Stomach smooth muscle (tissue), 2 donors: ENCODE measurements at regions not wholly inside any gene's neighbourhood (a gene's known extent, or its start where the extent isn't known, plus 50 kb on each side); places are given as distances from the start of the nearest gene placed in this dataset.
"Not testable (repeated sequence)": the region's sequence is repeated elsewhere in the genome, so short reads cannot be mapped to it uniquely, and the experiment has no call there.

Experiments
- H3K27ac ChIP-seq: one replicate; pipeline ENCODE4 v1.7.0; 2013; ENCODE audit warnings: mild to moderate bottlenecking, low read length, inconsistent platforms
- H3K27me3 ChIP-seq, 2 donors: one replicate each; pipeline ENCODE4 v1.7.0; 2013; ENCODE audit warnings: low read length in 2 of 2; ENCODE audit not compliant: insufficient read depth in 2 of 2, control insufficient read depth in 1 of 2
- H3K36me3 ChIP-seq, 2 donors: one replicate each; pipeline ENCODE4 v1.7.0; 2013; ENCODE audit warnings: low read length in 2 of 2; ENCODE audit not compliant: control insufficient read depth in 2 of 2, insufficient read depth in 2 of 2
- H3K4me1 ChIP-seq: one replicate; pipeline ENCODE4 v1.7.0; 2013; ENCODE audit warnings: low read length; ENCODE audit not compliant: control insufficient read depth, insufficient read depth
- H3K4me3 ChIP-seq, 2 donors: one replicate each; pipeline ENCODE4 v1.7.0; 2013; ENCODE audit warnings: low read length in 2 of 2
- H3K9ac ChIP-seq, 2 donors: one replicate each; pipeline ENCODE4 v1.7.0; 2013; ENCODE audit warnings: low read length in 2 of 2, mild to moderate bottlenecking in 1 of 2
- H3K9me3 ChIP-seq, 2 donors: one replicate each; pipeline ENCODE4 v1.7.0; 2013; ENCODE audit warnings: low read length in 2 of 2; ENCODE audit not compliant: control insufficient read depth in 2 of 2
- donor health status: healthy.
- donor health status: Pancreatic carcinoma.

- no peaks in the 10 kb centered on the region for H3K27me3 ChIP-seq
- no peaks in the 10 kb centered on the region for H3K9me3 ChIP-seq
- H3K9ac ChIP-seq: peak overlapping the region in 1 of 2 donors; percentile 33
- H3K4me1 ChIP-seq: no peaks in the 10 kb centered on the region
- H3K36me3 ChIP-seq: no peaks in the 10 kb centered on the region
- no peak overlapping the region for H3K27ac ChIP-seq
- peak overlapping the region; percentile 32 to 54 for H3K4me3 ChIP-seq
Measured at GRCh38 chr1:166489356-166489669, 322.5 kb upstream of the FAM78B start.

GRCh38 chr1:166489670-166490436 lies 323.1 kb upstream of the FAM78B start:
- Histone ChIP-seq H3K9me3 (no peaks in the 10 kb centered on the region), H3K4me1 (no peaks in the 10 kb centered on the region), H3K36me3 (no peaks in the 10 kb centered on the region), H3K4me3 (peak overlapping the region; percentile 32 to 54), H3K27me3 (no peaks in the 10 kb centered on the region), H3K27ac (no peak overlapping the region), H3K9ac (peak overlapping the region in 1 of 2 donors; percentile 33)

GRCh38 chr1:166490437-166490991 lies 323.7 kb upstream of the FAM78B start:
- no peaks in the 10 kb centered on the region for H3K27me3 ChIP-seq
- H3K36me3 ChIP-seq: no peaks in the 10 kb centered on the region
- H3K9ac ChIP-seq: no peak overlapping the region
- H3K27ac ChIP-seq: no peak overlapping the region
- H3K4me1 ChIP-seq: no peaks in the 10 kb centered on the region
- H3K9me3 ChIP-seq: no peaks in the 10 kb centered on the region
- H3K4me3 ChIP-seq: peak overlapping the region in 1 of 2 donors; percentile 54

GRCh38 chr1:166493765-166494164 lies 327.0 kb upstream of the FAM78B start:
- H3K27me3 ChIP-seq, H3K9ac ChIP-seq, H3K4me3 ChIP-seq, H3K9me3 ChIP-seq, H3K36me3 ChIP-seq, H3K27ac ChIP-seq, H3K4me1 ChIP-seq: not testable (repeated sequence)

DNA sequence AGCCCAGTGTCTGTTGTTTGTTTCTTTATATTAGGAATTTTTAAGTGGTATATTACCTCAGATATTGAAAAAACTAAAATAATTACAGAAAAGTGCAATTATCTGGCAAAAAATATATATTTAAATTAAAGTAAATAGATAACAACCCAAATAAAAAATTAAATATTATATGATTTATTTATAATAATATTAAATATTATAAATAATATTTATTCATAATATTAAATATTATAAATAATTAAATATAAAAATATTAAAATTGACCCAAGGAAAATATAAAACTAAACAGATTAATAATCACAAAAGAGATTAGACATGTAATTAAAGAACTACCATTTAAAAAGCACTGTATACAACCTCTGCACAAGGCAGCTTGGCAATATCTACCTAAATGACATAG lies 331.9 kb upstream of the POGK start:
- Histone ChIP-seq H3K27me3 (no peaks in the 10 kb centered on the region), H3K4me1 (no peaks in the 10 kb centered on the region), H3K9ac (no peak overlapping the region)

DNA sequence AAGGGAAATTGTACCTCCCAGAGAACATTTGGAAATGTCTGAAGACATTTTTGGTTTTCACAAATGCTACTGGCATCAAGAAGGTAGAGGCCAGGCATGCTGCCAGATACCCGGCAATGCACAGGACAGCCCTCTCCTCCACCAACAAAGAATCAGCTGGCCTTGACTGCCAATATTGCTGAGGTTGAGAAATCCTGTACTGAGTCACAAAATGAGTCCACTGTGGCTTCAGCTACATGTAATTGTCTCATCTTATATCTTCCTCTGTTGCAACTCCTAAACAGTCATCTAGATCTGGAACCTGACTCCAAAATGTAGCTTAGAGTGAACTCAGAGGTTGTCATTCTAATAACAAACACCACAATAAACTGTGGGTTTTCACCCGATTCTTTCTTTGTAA lies 327.5 kb upstream of the POGK start:
- Histone ChIP-seq H3K4me1 (no peaks in the 10 kb centered on the region), H3K4me3 (no peak overlapping the region), H3K27ac (no peak overlapping the region), H3K9ac (no peak overlapping the region), H3K27me3 (no peaks in the 10 kb centered on the region), H3K9me3 (no peaks in the 10 kb centered on the region), H3K36me3 (no peaks in the 10 kb centered on the region)

More for the DNA sequence above, 331.9 kb upstream of the POGK start:
- Histone ChIP-seq H3K4me3 (no peak overlapping the region), H3K36me3 (no peaks in the 10 kb centered on the region), H3K9me3 (no peaks in the 10 kb centered on the region), H3K27ac (no peak overlapping the region)

DNA sequence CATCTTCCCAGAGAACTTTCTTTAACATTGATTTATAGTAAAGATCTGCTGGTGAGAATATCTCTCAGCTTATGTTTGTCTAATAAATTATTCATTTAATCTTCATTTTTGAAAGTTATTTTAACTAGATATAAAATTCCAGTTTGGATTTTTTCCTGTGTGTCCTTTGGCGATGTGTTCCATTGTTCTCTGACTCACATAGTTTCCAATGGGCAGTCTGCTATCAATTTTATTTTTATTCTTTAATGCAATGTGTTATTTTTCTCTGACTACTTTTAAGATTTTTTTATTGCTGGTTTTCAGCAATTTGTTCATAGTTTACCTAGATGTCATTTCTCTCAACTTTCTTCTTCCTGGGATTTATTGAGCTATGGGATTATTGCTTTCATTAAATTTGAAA lies 325.2 kb upstream of the POGK start:
- H3K36me3 ChIP-seq: no peaks in the 10 kb centered on the region
- no peaks in the 10 kb centered on the region for H3K9me3 ChIP-seq
- no peak overlapping the region for H3K9ac ChIP-seq
- no peaks in the 10 kb centered on the region for H3K4me1 ChIP-seq
- no peak overlapping the region for H3K27ac ChIP-seq
- H3K27me3 ChIP-seq: no peaks in the 10 kb centered on the region
- H3K4me3 ChIP-seq: no peak overlapping the region

GRCh38 chr1:166527752-166528151 lies 311.5 kb upstream of the POGK start:
- Histone ChIP-seq H3K4me1 (no peaks in the 10 kb centered on the region), H3K36me3 (no peaks in the 10 kb centered on the region), H3K27me3 (no peaks in the 10 kb centered on the region), H3K27ac (no peak overlapping the region), H3K9ac (no peak overlapping the region), H3K9me3 (no peaks in the 10 kb centered on the region), H3K4me3 (no peak overlapping the region)

DNA sequence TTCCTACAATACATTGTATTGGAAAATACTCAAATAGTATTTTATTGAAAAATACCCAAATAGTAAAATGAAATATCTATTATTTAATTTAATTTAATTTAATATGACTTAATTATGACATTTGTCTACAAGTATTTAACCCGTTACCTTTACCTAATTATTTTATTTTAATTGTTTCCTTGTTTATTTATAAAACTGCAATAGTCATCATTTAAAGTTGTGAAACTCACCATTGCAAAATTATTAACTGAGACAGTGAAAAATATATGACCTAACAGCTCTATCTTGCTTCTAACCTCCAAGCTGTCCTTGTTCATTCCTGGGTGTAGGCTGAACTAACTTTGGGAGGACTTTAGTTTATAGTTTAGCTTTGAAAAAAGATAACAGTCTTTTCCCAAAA lies 300.6 kb upstream of the POGK start:
- no peaks in the 10 kb centered on the region for H3K27me3 ChIP-seq
- H3K27ac ChIP-seq: no peak overlapping the region
- no peaks in the 10 kb centered on the region for H3K4me1 ChIP-seq
- H3K9ac ChIP-seq: no peak overlapping the region
- no peaks in the 10 kb centered on the region for H3K36me3 ChIP-seq
- no peaks in the 10 kb centered on the region for H3K9me3 ChIP-seq
- H3K4me3 ChIP-seq: no peak overlapping the region

DNA sequence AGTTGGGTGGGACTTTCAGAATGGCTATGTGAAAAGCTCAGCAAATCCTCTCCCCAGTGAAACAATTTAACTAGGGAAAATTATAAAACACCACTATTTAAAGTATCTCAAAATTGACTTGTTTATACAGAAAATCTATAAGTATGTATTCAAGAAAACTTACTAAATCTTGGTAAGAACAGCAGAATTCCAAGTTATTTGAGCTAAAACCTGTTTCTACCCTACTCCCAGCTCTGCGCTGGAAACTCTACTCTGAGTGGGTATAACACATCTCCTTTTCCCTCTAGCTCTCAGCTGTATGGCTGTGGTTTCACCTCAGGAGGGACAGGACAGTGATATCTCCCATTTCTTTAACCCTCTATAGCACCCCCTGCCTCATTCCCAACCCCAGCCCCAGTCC lies 295.2 kb upstream of the POGK start:
- Histone ChIP-seq H3K4me3 (no peak overlapping the region), H3K27me3 (no peaks in the 10 kb centered on the region), H3K36me3 (no peaks in the 10 kb centered on the region), H3K27ac (no peak overlapping the region), H3K9ac (no peak overlapping the region), H3K4me1 (no peaks in the 10 kb centered on the region), H3K9me3 (no peaks in the 10 kb centered on the region)

DNA sequence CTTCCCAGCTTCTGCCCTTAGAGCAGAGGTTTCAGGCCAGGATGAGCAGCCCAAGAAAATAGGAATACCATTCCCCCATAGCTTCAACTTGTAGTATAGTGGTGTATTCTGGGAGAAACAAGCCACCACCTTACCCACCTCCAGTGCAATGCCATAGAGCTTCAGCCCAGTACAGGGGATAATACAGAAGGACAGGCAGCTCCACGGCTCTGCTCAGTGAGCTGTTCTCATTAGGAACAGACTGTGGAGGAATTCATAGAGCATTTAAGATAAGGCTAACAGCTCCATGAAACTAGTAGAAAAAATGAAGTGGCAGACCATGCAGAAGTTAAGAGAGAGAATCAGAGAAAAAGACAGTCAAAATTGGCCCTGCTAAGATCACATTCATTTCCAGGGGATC lies 294.7 kb upstream of the POGK start:
- no peak overlapping the region for H3K9ac ChIP-seq
- H3K36me3 ChIP-seq: no peaks in the 10 kb centered on the region
- H3K27me3 ChIP-seq: no peaks in the 10 kb centered on the region
- no peaks in the 10 kb centered on the region for H3K4me1 ChIP-seq
- no peak overlapping the region for H3K4me3 ChIP-seq
- H3K27ac ChIP-seq: no peak overlapping the region
- H3K9me3 ChIP-seq: no peaks in the 10 kb centered on the region
